ENCODE measurements at regions not wholly inside any gene's neighbourhood (a gene's known extent, or its start where the extent isn't known, plus 50 kb on each side); places are given as distances from the start of the nearest gene placed in this dataset.

GRCh38 chr16:79358188-79358587 is 242.3 kb downstream of the MAF start:
- no peaks in the 10 kb centered on the region for H3K27me3 ChIP-seq
- no peak for TF ChIP-seq Cebpa-rat (IDR thresholded peaks at IDR 0.05)
- no peak overlapping the region for H3K4me2 ChIP-seq
- no peaks in the 10 kb centered on the region for H3K36me3 ChIP-seq
- H3K9me3 ChIP-seq: no peaks in the 10 kb centered on the region
- H3K27ac ChIP-seq: no peak overlapping the region
- H3K4me1 ChIP-seq: no peaks in the 10 kb centered on the region
- no peaks in the 10 kb centered on the region for H4K20me1 ChIP-seq
- no peak overlapping the region for H3K9ac ChIP-seq
- no peak overlapping the region for H3K4me3 ChIP-seq

GRCh38 chr16:79355600-79356358 is 244.8 kb downstream of the MAF start:
- H3K36me3 ChIP-seq: no peaks in the 10 kb centered on the region
- no peak for TF ChIP-seq Cebpa-rat (IDR thresholded peaks at IDR 0.05)
- no peak overlapping the region for H3K27ac ChIP-seq
- H3K27me3 ChIP-seq: no peaks in the 10 kb centered on the region
- no peaks in the 10 kb centered on the region for H3K4me1 ChIP-seq
- no peak overlapping the region for H3K9ac ChIP-seq
- H3K4me3 ChIP-seq: no peak overlapping the region
- H3K9me3 ChIP-seq: no peaks in the 10 kb centered on the region
- H3K4me2 ChIP-seq: no peak overlapping the region
- no peaks in the 10 kb centered on the region for H4K20me1 ChIP-seq

GRCh38 chr16:79351927-79352326 is 248.6 kb downstream of the MAF start:
- H4K20me1 ChIP-seq: no peaks in the 10 kb centered on the region
- TF ChIP-seq Cebpa-rat (IDR thresholded peaks at IDR 0.05): no peak
- no peaks in the 10 kb centered on the region; the same call in 1 of the 2 replicates for H3K27me3 ChIP-seq

GRCh38 chr16:79349803-79350202 is 250.7 kb downstream of the MAF start:
- Histone ChIP-seq H3K4me2 (no peak overlapping the region), H3K4me3 (no peak overlapping the region), H3K27me3 (no peaks in the 10 kb centered on the region; the same call in 1 of the 2 replicates), H3K4me1 (no peaks in the 10 kb centered on the region), H3K36me3 (no peaks in the 10 kb centered on the region), H4K20me1 (no peaks in the 10 kb centered on the region), H3K27ac (no peak overlapping the region), H3K9me3 (no peaks in the 10 kb centered on the region), H3K9ac (no peak overlapping the region)
- no peak for TF ChIP-seq Cebpa-rat (IDR thresholded peaks at IDR 0.05)

More at GRCh38 chr16:79351927-79352326, 248.6 kb downstream of the MAF start:
- H3K4me3 ChIP-seq: no peak overlapping the region
- H3K4me2 ChIP-seq: no peak overlapping the region
- no peaks in the 10 kb centered on the region for H3K36me3 ChIP-seq
- no peak overlapping the region for H3K9ac ChIP-seq
- no peaks in the 10 kb centered on the region for H3K9me3 ChIP-seq
- no peaks in the 10 kb centered on the region for H3K4me1 ChIP-seq
- H3K27ac ChIP-seq: no peak overlapping the region

- Histone ChIP-seq H3K9me3 (no peaks in the 10 kb centered on the region), H4K20me1 (no peaks in the 10 kb centered on the region), H3K27me3 (no peaks in the 10 kb centered on the region; the same call in 1 of the 2 replicates), H3K4me2 (no peak overlapping the region), H3K27ac (no peak overlapping the region), H3K9ac (no peak overlapping the region), H3K36me3 (no peaks in the 10 kb centered on the region), H3K4me3 (no peak overlapping the region), H3K4me1 (no peaks in the 10 kb centered on the region)
- no peak for TF ChIP-seq Cebpa-rat (IDR thresholded peaks at IDR 0.05)
These were observed 251.8 kb downstream of the MAF start for GRCh38 chr16:79348521-79349306.

GRCh38 chr16:79347277-79347676 is 253.3 kb downstream of the MAF start:
- no peaks in the 10 kb centered on the region for H4K20me1 ChIP-seq
- no peaks in the 10 kb centered on the region for H3K36me3 ChIP-seq
- no peaks in the 10 kb centered on the region; the same call in 1 of the 2 replicates for H3K27me3 ChIP-seq
- H3K9me3 ChIP-seq: no peaks in the 10 kb centered on the region
- H3K9ac ChIP-seq: no peak overlapping the region
- TF ChIP-seq Cebpa-rat (IDR thresholded peaks at IDR 0.05): no peak
- no peak overlapping the region for H3K4me3 ChIP-seq
- no peaks in the 10 kb centered on the region for H3K4me1 ChIP-seq
- no peak overlapping the region for H3K4me2 ChIP-seq
- no peak overlapping the region for H3K27ac ChIP-seq

GRCh38 chr16:79339863-79340262 is 260.7 kb downstream of the MAF start:
- Histone ChIP-seq H3K27ac (no peak overlapping the region), H4K20me1 (no peaks in the 10 kb centered on the region), H3K36me3 (no peaks in the 10 kb centered on the region), H3K4me3 (no peak overlapping the region), H3K9me3 (no peaks in the 10 kb centered on the region), H3K27me3 (no peaks in the 10 kb centered on the region), H3K4me1 (no peaks in the 10 kb centered on the region), H3K4me2 (no peak overlapping the region), H3K9ac (no peak overlapping the region)
- no peak for TF ChIP-seq Cebpa-rat (IDR thresholded peaks at IDR 0.05)

GRCh38 chr16:79337906-79338305 is 262.6 kb downstream of the MAF start:
- Histone ChIP-seq H3K27ac (no peak overlapping the region), H3K4me1 (no peaks in the 10 kb centered on the region), H3K9me3 (no peaks in the 10 kb centered on the region), H3K4me2 (no peak overlapping the region), H4K20me1 (no peaks in the 10 kb centered on the region), H3K9ac (no peak overlapping the region), H3K4me3 (no peak overlapping the region), H3K36me3 (no peaks in the 10 kb centered on the region), H3K27me3 (no peaks in the 10 kb centered on the region)
- TF ChIP-seq Cebpa-rat (IDR thresholded peaks at IDR 0.05): no peak

GRCh38 chr16:79336437-79337229 is 263.9 kb downstream of the MAF start:
- Histone ChIP-seq H3K4me2 (no peak overlapping the region), H3K36me3 (no peaks in the 10 kb centered on the region), H3K9ac (no peak overlapping the region), H3K4me3 (no peak overlapping the region), H3K27ac (no peak overlapping the region), H3K27me3 (no peaks in the 10 kb centered on the region), H3K9me3 (no peaks in the 10 kb centered on the region), H4K20me1 (no peaks in the 10 kb centered on the region), H3K4me1 (no peaks in the 10 kb centered on the region)
- no peak for TF ChIP-seq Cebpa-rat (IDR thresholded peaks at IDR 0.05)

All from BLaER1 (cell line).